Cerebellar nuclear complex (tissue), 1 donor: ENCODE measurements at regions not wholly inside any gene's neighbourhood (a gene's known extent, or its start where the extent isn't known, plus 50 kb on each side); places are given as distances from the start of the nearest gene placed in this dataset.
"Not testable (repeated sequence)": the region's sequence is repeated elsewhere in the genome, so short reads cannot be mapped to it uniquely, and the experiment has no call there.

Source experiments
- DNase-seq, 2 experiments: peaks; one replicate each; lab custom pipeline; 2025; lab: John Stamatoyannopoulos, UW

- DNase-seq: no peak
Observed at GRCh38 chr5:66413931-66414330, 182.3 kb upstream of the MAST4 start.

- no peak for DNase-seq
Observed at GRCh38 chr5:66415208-66415607, 181.0 kb upstream of the MAST4 start.

GRCh38 chr5:66416698-66417097, 179.5 kb upstream of the MAST4 start:
- DNase-seq: no peak

GRCh38 chr5:66417781-66418180, 178.4 kb upstream of the MAST4 start:
- no peak for DNase-seq

- no peak for DNase-seq
Observed at GRCh38 chr5:66423484-66423883, 172.7 kb upstream of the MAST4 start.

GRCh38 chr5:66425842-66426241, 170.4 kb upstream of the MAST4 start:
- DNase-seq: no peak

- DNase-seq: no peak
Observed at GRCh38 chr5:66426259-66427138, 169.7 kb upstream of the MAST4 start.

- no peak for DNase-seq
Observed at GRCh38 chr5:66427139-66427442, 169.1 kb upstream of the MAST4 start.

- DNase-seq: no peak
Observed at GRCh38 chr5:66436721-66437120, 159.5 kb upstream of the MAST4 start.

GRCh38 chr5:66438087-66438486, 158.1 kb upstream of the MAST4 start:
- DNase-seq: no peak

- DNase-seq: no peak
Observed at GRCh38 chr5:66438696-66439095, 157.5 kb upstream of the MAST4 start.

GRCh38 chr5:66440202-66440680, 156.0 kb upstream of the MAST4 start:
- no peak for DNase-seq

GRCh38 chr5:66441351-66441750, 154.8 kb upstream of the MAST4 start:
- no peak for DNase-seq

GRCh38 chr5:66442951-66443445, 153.2 kb upstream of the MAST4 start:
- no peak for DNase-seq

- DNase-seq: no peak
Observed at GRCh38 chr5:66443462-66444130, 152.6 kb upstream of the MAST4 start.

- DNase-seq: not testable (repeated sequence)
Observed at GRCh38 chr5:66448070-66448469, 148.1 kb upstream of the MAST4 start.

- no peak for DNase-seq
Observed at GRCh38 chr5:66450237-66450636, 146.0 kb upstream of the MAST4 start.

- no peak for DNase-seq
Observed at GRCh38 chr5:66450988-66451387, 145.2 kb upstream of the MAST4 start.

GRCh38 chr5:66452109-66452508, 144.1 kb upstream of the MAST4 start:
- no peak for DNase-seq

GRCh38 chr5:66454186-66455078, 141.8 kb upstream of the MAST4 start:
- no peak for DNase-seq

GRCh38 chr5:66459728-66460127, 136.5 kb upstream of the MAST4 start:
- no peak for DNase-seq

GRCh38 chr5:66467564-66467963, 128.6 kb upstream of the MAST4 start:
- DNase-seq: no peak
